GM12874 (cell line): ENCODE measurements at regions not wholly inside any gene's neighbourhood (a gene's known extent, or its start where the extent isn't known, plus 50 kb on each side); places are given as distances from the start of the nearest gene placed in this dataset.

ENCODE experiments used
- TF ChIP-seq, protein P1 (sequence below): IDR thresholded peaks from 2 replicates; pipeline ENCODE4 v1.5.1; 2011; ENCODE audit warnings: low read depth, mild to moderate bottlenecking, control low read depth, low read length, moderate library complexity; ENCODE audit not compliant: insufficient read depth

DNA sequence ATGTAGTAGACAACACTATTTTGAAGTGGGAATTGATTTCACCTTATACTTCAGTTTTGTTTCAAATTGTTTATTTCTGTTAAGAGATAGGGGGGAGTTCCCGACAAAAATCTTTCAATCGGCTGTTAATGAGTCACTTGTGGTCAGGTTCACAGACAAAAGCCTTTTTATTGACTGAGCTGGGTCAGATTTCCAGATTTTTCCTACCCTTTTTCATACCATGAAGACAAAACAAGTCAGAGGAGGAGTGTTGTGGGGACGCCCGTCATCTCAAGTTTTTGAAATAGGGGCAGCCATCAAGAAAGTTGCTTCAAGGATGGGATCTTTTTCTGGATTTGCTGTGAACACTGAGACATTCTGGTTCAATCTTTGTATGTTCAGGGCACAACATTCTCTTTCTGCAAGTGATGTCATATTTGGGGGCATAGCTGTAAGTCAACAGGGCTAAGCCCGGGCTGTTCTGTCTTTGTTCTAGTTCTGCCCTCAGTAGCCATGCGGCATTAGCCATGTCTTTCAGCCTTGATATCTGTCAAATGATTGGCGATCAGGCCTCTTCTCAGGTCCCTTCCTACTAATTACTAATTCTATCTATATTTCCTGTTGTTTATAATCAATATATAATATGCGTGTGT lies 496.0 kb upstream of the MARCKS start:
- TF ChIP-seq, protein P1, sequence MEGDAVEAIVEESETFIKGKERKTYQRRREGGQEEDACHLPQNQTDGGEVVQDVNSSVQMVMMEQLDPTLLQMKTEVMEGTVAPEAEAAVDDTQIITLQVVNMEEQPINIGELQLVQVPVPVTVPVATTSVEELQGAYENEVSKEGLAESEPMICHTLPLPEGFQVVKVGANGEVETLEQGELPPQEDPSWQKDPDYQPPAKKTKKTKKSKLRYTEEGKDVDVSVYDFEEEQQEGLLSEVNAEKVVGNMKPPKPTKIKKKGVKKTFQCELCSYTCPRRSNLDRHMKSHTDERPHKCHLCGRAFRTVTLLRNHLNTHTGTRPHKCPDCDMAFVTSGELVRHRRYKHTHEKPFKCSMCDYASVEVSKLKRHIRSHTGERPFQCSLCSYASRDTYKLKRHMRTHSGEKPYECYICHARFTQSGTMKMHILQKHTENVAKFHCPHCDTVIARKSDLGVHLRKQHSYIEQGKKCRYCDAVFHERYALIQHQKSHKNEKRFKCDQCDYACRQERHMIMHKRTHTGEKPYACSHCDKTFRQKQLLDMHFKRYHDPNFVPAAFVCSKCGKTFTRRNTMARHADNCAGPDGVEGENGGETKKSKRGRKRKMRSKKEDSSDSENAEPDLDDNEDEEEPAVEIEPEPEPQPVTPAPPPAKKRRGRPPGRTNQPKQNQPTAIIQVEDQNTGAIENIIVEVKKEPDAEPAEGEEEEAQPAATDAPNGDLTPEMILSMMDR, result no peak

DNA sequence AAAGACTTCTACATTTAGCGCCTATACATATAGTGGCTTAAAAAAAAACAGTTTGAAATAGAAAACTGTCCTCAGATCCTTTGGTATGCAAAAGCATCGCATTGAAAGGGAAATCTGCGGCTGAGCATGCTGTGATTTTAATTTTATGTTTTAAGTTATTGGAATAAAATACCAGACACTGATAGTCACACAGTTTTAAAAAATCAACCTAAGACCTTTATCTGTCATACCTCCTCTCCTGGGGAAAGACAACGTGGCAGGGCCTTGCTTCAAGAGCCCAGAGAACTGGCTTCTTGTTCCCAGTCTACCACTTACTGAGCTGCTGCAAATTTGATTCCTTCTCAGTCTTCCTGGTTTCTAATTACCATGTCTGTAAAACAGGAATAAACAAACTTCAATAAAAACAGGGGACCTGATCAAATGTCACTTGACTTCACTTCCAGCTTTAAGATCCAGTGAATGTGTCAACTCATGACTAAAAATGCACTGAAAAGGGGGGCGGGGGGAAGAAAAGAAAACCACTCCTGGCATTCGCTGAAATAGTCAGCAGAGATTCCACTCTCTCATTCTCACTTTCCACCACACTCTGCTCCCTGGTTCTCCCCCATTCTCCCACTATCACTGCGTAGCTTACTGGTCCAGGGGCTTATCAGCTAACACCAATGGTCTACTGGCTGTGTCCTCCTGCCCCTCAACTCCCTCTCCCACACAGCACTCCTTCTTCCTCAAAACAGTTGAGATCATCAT lies 494.7 kb upstream of the MARCKS start:
- TF ChIP-seq, protein P1, result no peak

DNA sequence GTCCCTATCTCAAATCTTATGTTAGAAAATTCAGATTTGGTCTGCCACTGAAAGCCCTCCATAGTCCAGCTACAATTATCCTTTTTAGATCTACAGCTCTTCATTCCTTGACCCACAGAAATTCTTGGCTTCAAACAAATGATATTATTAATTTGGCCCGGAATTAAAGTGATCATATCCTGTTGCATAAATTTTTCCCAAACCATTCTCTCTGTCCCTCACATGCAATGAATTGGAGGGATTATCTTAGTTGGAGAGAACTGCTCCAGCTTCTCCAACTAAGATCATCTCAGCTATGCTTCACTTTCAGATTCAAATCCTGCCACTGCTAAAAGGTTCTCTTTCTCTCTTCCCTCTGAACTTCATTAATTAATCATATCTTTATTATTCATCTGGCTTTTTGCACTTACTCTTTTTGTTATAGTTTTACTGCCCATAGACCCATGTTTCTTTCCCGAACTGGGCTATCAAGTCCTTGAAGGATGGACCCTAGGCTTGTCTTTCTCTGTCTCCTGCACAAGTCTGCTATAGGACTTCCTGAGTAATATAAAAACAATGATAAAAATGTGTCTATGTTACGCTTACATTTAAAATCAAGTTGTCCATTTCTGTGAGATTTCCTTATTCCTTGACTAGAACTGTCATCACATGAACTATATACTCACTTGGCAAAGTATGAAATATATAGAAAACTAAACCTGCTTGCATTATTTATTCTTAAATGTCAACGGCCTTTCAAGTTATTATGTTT lies 493.9 kb upstream of the MARCKS start:
- TF ChIP-seq, protein P1, result no peak

DNA sequence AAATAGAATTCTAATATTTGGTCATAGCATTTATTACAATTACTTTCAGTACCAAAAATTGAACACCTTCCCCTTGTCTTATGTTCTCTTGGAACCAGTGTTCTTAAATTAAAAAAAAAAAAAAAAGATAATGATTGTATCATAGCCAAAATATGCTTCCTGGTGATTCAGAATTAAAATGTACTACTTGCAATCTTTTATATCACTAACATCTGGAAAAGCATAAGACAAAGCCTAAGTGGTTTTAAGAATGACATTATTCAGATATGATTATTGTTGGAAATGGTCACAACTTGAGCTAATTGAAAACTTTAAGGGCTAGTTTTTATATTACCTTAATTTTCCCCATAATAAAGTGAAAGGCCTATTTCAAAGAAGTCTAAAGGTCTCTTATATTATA lies 493.3 kb upstream of the MARCKS start:
- TF ChIP-seq, protein P1, result no peak

DNA sequence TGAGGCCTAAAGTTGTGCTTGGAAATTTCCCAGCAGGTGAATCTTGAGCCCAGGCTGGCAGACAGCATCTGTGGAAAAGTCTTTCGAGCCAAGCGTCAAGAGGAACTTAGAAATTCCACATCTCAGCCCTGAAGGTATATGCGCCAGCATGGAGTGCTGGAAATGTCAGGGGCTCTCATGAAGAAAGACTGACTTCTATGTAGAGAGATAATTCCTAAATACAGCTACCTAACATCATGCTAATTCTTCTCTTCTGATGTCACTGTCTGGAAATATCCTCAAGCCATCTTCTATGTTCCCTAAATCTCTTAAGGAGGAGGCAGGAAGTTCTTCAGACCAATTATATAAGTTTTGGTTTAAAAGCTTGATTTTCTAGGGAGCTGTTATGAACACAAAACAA lies 492.4 kb upstream of the MARCKS start:
- TF ChIP-seq, protein P1, result no peak

DNA sequence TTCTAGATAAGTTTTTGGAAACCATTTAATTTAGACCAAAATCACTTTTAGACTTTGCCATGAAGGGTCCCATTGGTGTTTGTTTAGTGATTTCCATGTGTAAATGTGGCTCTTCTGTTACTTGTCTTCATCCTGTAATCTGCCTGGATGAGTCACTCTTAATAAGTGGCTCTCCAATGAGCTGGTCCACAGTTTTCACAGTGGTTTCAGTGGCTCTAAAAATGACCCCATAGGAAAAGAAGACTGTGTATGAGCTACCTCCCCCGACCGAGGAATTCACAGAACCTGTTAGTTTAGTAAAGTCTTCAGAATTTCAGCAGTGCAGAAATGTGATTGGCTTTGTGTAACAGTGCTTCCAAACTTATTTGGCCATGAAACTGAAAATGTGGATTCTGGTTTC lies 492.0 kb upstream of the MARCKS start:
- TF ChIP-seq, protein P1, result no peak

DNA sequence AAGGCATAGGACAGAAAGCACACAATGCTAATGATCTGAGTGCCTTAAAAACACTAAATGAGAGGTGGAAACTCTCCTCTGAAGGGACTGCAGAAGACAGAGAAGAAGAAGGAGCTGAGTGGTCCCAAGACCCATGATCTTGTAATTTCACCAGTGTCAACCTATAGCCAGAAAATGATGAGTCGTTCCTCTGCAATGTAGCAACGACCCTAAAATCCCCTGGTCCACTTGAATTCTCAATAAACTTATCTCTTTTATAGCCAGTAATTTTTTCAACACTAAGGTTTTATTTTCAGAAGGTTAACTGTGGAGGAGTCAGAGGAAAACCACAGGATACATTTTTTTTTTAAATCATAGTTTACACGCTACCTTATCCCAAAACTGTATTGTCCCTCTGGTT lies 490.6 kb upstream of the MARCKS start:
- TF ChIP-seq, protein P1, result no peak
